BJ (cell line): ENCODE measurements at regions not wholly inside any gene's neighbourhood (a gene's known extent, or its start where the extent isn't known, plus 50 kb on each side); places are given as distances from the start of the nearest gene placed in this dataset.

ENCODE experiments used
- CTCF ChIA-PET: fragments of 350-600 bp; formaldehyde crosslinking; extraction: SDS; loops from one replicate; lab custom pipeline; 2021; ENCODE audit warnings: antibody characterized with exemption, inconsistent platforms; lab: Yijun Ruan, JAX
- POLR2A ChIA-PET: fragments of 300-600 bp; sonication (Branson Sonifier 250); formaldehyde crosslinking; extraction: SDS; loops from one replicate; lab custom pipeline; 2021; ENCODE audit warnings: antibody characterized with exemption; lab: Charles Lee
- DNase-seq: peaks from one replicate; pipeline ENCODE4 v3.0.0-alpha.2; 2011; ENCODE audit warnings: low read depth
- H3K27me3 ChIP-seq: 2 replicates; pipeline ENCODE4 v1.6.0; 2011; ENCODE audit warnings: low read length; ENCODE audit not compliant: control insufficient read depth, insufficient read depth
- H3K36me3 ChIP-seq: 2 replicates; pipeline ENCODE4 v1.5.1; 2011; ENCODE audit warnings: low read length; ENCODE audit not compliant: control insufficient read depth, insufficient read depth
- H3K4me3 ChIP-seq: 2 replicates; pipeline ENCODE4 v1.5.1; 2011; ENCODE audit warnings: low read depth, mild to moderate bottlenecking, control low read depth, low read length
- CTCF ChIP-seq: IDR thresholded peaks from 2 replicates; pipeline ENCODE4 v1.5.1; 2011; ENCODE audit warnings: low read depth, mild to moderate bottlenecking, control low read depth, inconsistent platforms, low read length, moderate library complexity; ENCODE audit not compliant: insufficient read depth

GRCh38 chr1:230503726-230504125 is 77.6 kb upstream of the PGBD5 start:
- POLR2A ChIA-PET, result no interaction called here
- Histone ChIP-seq H3K36me3 (no peaks in the 10 kb centered on the region), H3K4me3 (no peak overlapping the region), H3K27me3 (no peaks in the 10 kb centered on the region)
- DNase-seq, result no peak
- TF ChIP-seq CTCF, result no peak
- CTCF ChIA-PET, result no interaction called here

GRCh38 chr1:230502996-230503395 is 76.9 kb upstream of the PGBD5 start:
- DNase-seq, result no peak
- no peak overlapping the region for H3K4me3 ChIP-seq
- CTCF ChIA-PET, result no interaction called here
- no peaks in the 10 kb centered on the region for H3K36me3 ChIP-seq
- no peak for TF ChIP-seq CTCF
- H3K27me3 ChIP-seq, result no peaks in the 10 kb centered on the region
- POLR2A ChIA-PET, result no interaction called here

- ChIA-PET POLR2A (no interaction called here), CTCF (no interaction called here)
- no peaks in the 10 kb centered on the region for H3K27me3 ChIP-seq
- no peak overlapping the region for H3K4me3 ChIP-seq
- DNase-seq, result no peak
- no peaks in the 10 kb centered on the region for H3K36me3 ChIP-seq
- TF ChIP-seq CTCF, result no peak
Observed at GRCh38 chr1:230502306-230502705, 76.2 kb upstream of the PGBD5 start.

- ChIA-PET POLR2A (no interaction called here), CTCF (no interaction called here)
- Histone ChIP-seq H3K4me3 (no peak overlapping the region), H3K27me3 (no peaks in the 10 kb centered on the region), H3K36me3 (no peaks in the 10 kb centered on the region)
- no peak for DNase-seq
- TF ChIP-seq CTCF, result no peak
Observed at GRCh38 chr1:230501849-230502248, 75.7 kb upstream of the PGBD5 start.

- no peak overlapping the region for H3K4me3 ChIP-seq
- DNase-seq, result no peak
- no peaks in the 10 kb centered on the region for H3K27me3 ChIP-seq
- ChIA-PET CTCF (no interaction called here), POLR2A (no interaction called here)
- H3K36me3 ChIP-seq, result no peaks in the 10 kb centered on the region
- no peak for TF ChIP-seq CTCF
Observed at GRCh38 chr1:230501242-230501641, 75.1 kb upstream of the PGBD5 start.

- Histone ChIP-seq H3K36me3 (no peaks in the 10 kb centered on the region), H3K27me3 (no peaks in the 10 kb centered on the region), H3K4me3 (no peak overlapping the region)
- TF ChIP-seq CTCF, result no peak
- no peak for DNase-seq
- ChIA-PET POLR2A (no interaction called here), CTCF (no interaction called here)
Observed at GRCh38 chr1:230500063-230500462, 73.9 kb upstream of the PGBD5 start.
